ENCODE measurements at regions not wholly inside any gene's neighbourhood (a gene's known extent, or its start where the extent isn't known, plus 50 kb on each side); places are given as distances from the start of the nearest gene placed in this dataset.
"Not testable (repeated sequence)": the region's sequence is repeated elsewhere in the genome, so short reads cannot be mapped to it uniquely, and the experiment has no call there.

- CTCF ChIA-PET = no interaction called here
- Mint-ChIP-seq H3K4me1 (no peaks in the 10 kb centered on the region), H3K4me3 (no peak overlapping the region), H3K36me3 (no peaks in the 10 kb centered on the region), H3K27me3 (no peaks in the 10 kb centered on the region), H3K9me3 (peaks cover 15% of the 10 kb centered on the region), H3K27ac (no peak overlapping the region)
- no peak for DNase-seq
Observed at GRCh38 chr5:91595424-91595823, 212.3 kb upstream of the ARRDC3 start.

- Mint-ChIP-seq H3K27ac (no peak overlapping the region), H3K9me3 (peaks cover 15% of the 10 kb centered on the region), H3K36me3 (no peaks in the 10 kb centered on the region), H3K4me1 (no peaks in the 10 kb centered on the region), H3K4me3 (no peak overlapping the region), H3K27me3 (no peaks in the 10 kb centered on the region)
- no peak for DNase-seq
- CTCF ChIA-PET = no interaction called here
Observed at GRCh38 chr5:91591076-91591475, 208.0 kb upstream of the ARRDC3 start.

GRCh38 chr5:91586232-91586631 is 203.1 kb upstream of the ARRDC3 start:
- Mint-ChIP-seq H3K4me1 (no peaks in the 10 kb centered on the region), H3K27ac (no peak overlapping the region), H3K4me3 (no peak overlapping the region), H3K27me3 (no peaks in the 10 kb centered on the region), H3K36me3 (no peaks in the 10 kb centered on the region), H3K9me3 (peaks cover 4% of the 10 kb centered on the region)
- CTCF ChIA-PET = no interaction called here
- no peak for DNase-seq

GRCh38 chr5:91584352-91584751 is 201.2 kb upstream of the ARRDC3 start:
- Mint-ChIP-seq H3K9me3 (no peaks in the 10 kb centered on the region), H3K27me3 (no peaks in the 10 kb centered on the region), H3K27ac (no peak overlapping the region), H3K4me1 (no peaks in the 10 kb centered on the region), H3K36me3 (no peaks in the 10 kb centered on the region), H3K4me3 (no peak overlapping the region)
- DNase-seq = no peak
- CTCF ChIA-PET = interaction anchor here (0.9 kb wide), 1 partner anchor 13 kb away, joined by 3 read pairs; no protein-coding TSS in a partner anchor

- H3K27me3 Mint-ChIP-seq, CTCF ChIA-PET, H3K36me3 Mint-ChIP-seq, H3K4me1 Mint-ChIP-seq, H3K4me3 Mint-ChIP-seq, H3K27ac Mint-ChIP-seq, DNase-seq: not testable (repeated sequence)
- peaks cover 16% of the 10 kb centered on the region for H3K9me3 Mint-ChIP-seq
Observed at GRCh38 chr5:91566012-91566411, 182.9 kb upstream of the ARRDC3 start.

GRCh38 chr5:91562922-91563321 is 179.8 kb upstream of the ARRDC3 start:
- CTCF ChIA-PET = no interaction called here
- Mint-ChIP-seq H3K36me3 (no peaks in the 10 kb centered on the region), H3K27me3 (no peaks in the 10 kb centered on the region), H3K4me3 (no peak overlapping the region), H3K4me1 (no peaks in the 10 kb centered on the region), H3K9me3 (peaks cover 21% of the 10 kb centered on the region), H3K27ac (no peak overlapping the region)
- no peak for DNase-seq

GRCh38 chr5:91541696-91542095 is 158.6 kb upstream of the ARRDC3 start:
- H3K9me3 Mint-ChIP-seq = no peaks in the 10 kb centered on the region
- no peaks in the 10 kb centered on the region for H3K36me3 Mint-ChIP-seq
- H3K27me3 Mint-ChIP-seq = no peaks in the 10 kb centered on the region
- no peak for DNase-seq
- no peak overlapping the region for H3K4me3 Mint-ChIP-seq
- no peak overlapping the region for H3K27ac Mint-ChIP-seq
- H3K4me1 Mint-ChIP-seq = no peaks in the 10 kb centered on the region
- CTCF ChIA-PET = no interaction called here

- Mint-ChIP-seq H3K36me3 (no peaks in the 10 kb centered on the region), H3K9me3 (no peaks in the 10 kb centered on the region), H3K4me3 (no peak overlapping the region)
Observed at GRCh38 chr5:91538179-91538578, 155.1 kb upstream of the ARRDC3 start.

GRCh38 chr5:91535499-91535898 is 152.4 kb upstream of the ARRDC3 start:
- Mint-ChIP-seq H3K27ac (no peak overlapping the region), H3K36me3 (no peaks in the 10 kb centered on the region), H3K27me3 (no peaks in the 10 kb centered on the region), H3K9me3 (no peaks in the 10 kb centered on the region), H3K4me3 (no peak overlapping the region), H3K4me1 (no peaks in the 10 kb centered on the region)
- DNase-seq = no peak
- CTCF ChIA-PET = no interaction called here

More at GRCh38 chr5:91538179-91538578, 155.1 kb upstream of the ARRDC3 start:
- CTCF ChIA-PET = no interaction called here
- H3K27me3 Mint-ChIP-seq = no peaks in the 10 kb centered on the region
- no peaks in the 10 kb centered on the region for H3K4me1 Mint-ChIP-seq
- no peak for DNase-seq
- no peak overlapping the region for H3K27ac Mint-ChIP-seq

GRCh38 chr5:91534332-91534731 is 151.2 kb upstream of the ARRDC3 start:
- H3K9me3 Mint-ChIP-seq = no peaks in the 10 kb centered on the region
- no peak overlapping the region for H3K4me3 Mint-ChIP-seq
- no peaks in the 10 kb centered on the region for H3K27me3 Mint-ChIP-seq
- H3K36me3 Mint-ChIP-seq = no peaks in the 10 kb centered on the region
- H3K4me1 Mint-ChIP-seq = no peaks in the 10 kb centered on the region
- H3K27ac Mint-ChIP-seq = no peak overlapping the region
- CTCF ChIA-PET = no interaction called here
- no peak for DNase-seq

- no peak for DNase-seq
- no peak overlapping the region for H3K27ac Mint-ChIP-seq
- CTCF ChIA-PET = interaction anchor here (1.1 kb wide), 1 partner anchor 10 kb away, joined by 3 read pairs; no protein-coding TSS in a partner anchor
- H3K27me3 Mint-ChIP-seq = no peaks in the 10 kb centered on the region
- no peaks in the 10 kb centered on the region for H3K4me1 Mint-ChIP-seq
- no peaks in the 10 kb centered on the region for H3K9me3 Mint-ChIP-seq
- H3K4me3 Mint-ChIP-seq = no peak overlapping the region
- H3K36me3 Mint-ChIP-seq = no peaks in the 10 kb centered on the region
Observed at GRCh38 chr5:91532779-91533178, 149.7 kb upstream of the ARRDC3 start.

- Mint-ChIP-seq H3K27me3 (no peaks in the 10 kb centered on the region), H3K4me1 (no peaks in the 10 kb centered on the region), H3K36me3 (no peaks in the 10 kb centered on the region), H3K27ac (no peak overlapping the region), H3K9me3 (no peaks in the 10 kb centered on the region), H3K4me3 (no peak overlapping the region)
- CTCF ChIA-PET = interaction anchor here (1.1 kb wide), 1 partner anchor 10 kb away, joined by 3 read pairs; no protein-coding TSS in a partner anchor
- DNase-seq = no peak
Observed at GRCh38 chr5:91532281-91532680, 149.2 kb upstream of the ARRDC3 start.

- no peak overlapping the region for H3K27ac Mint-ChIP-seq
- H3K9me3 Mint-ChIP-seq = no peaks in the 10 kb centered on the region
- no peak for DNase-seq
- no peaks in the 10 kb centered on the region for H3K4me1 Mint-ChIP-seq
- no peak overlapping the region for H3K4me3 Mint-ChIP-seq
- H3K27me3 Mint-ChIP-seq = no peaks in the 10 kb centered on the region
- no peaks in the 10 kb centered on the region for H3K36me3 Mint-ChIP-seq
- CTCF ChIA-PET = no interaction called here
Observed at GRCh38 chr5:91528831-91529230, 145.7 kb upstream of the ARRDC3 start.

GRCh38 chr5:91521785-91522184 is 138.7 kb upstream of the ARRDC3 start:
- Mint-ChIP-seq H3K4me1 (no peaks in the 10 kb centered on the region), H3K9me3 (no peaks in the 10 kb centered on the region), H3K36me3 (no peaks in the 10 kb centered on the region), H3K27me3 (no peaks in the 10 kb centered on the region), H3K27ac (no peak overlapping the region), H3K4me3 (no peak overlapping the region)
- CTCF ChIA-PET = no interaction called here
- no peak for DNase-seq

GRCh38 chr5:91521334-91521733 is 138.2 kb upstream of the ARRDC3 start:
- Mint-ChIP-seq H3K27ac (no peak overlapping the region), H3K27me3 (no peaks in the 10 kb centered on the region), H3K4me1 (no peaks in the 10 kb centered on the region), H3K36me3 (no peaks in the 10 kb centered on the region), H3K9me3 (no peaks in the 10 kb centered on the region), H3K4me3 (no peak overlapping the region)
- CTCF ChIA-PET = no interaction called here
- DNase-seq = no peak

- Mint-ChIP-seq H3K27ac (no peak overlapping the region), H3K36me3 (no peaks in the 10 kb centered on the region), H3K4me3 (no peak overlapping the region), H3K4me1 (no peaks in the 10 kb centered on the region), H3K27me3 (no peaks in the 10 kb centered on the region), H3K9me3 (no peaks in the 10 kb centered on the region)
- CTCF ChIA-PET = no interaction called here
- no peak for DNase-seq
Observed at GRCh38 chr5:91514400-91514799, 131.3 kb upstream of the ARRDC3 start.
